ENCODE measurements at regions not wholly inside any gene's neighbourhood (a gene's known extent, or its start where the extent isn't known, plus 50 kb on each side); places are given as distances from the start of the nearest gene placed in this dataset.

GRCh38 chr4:85407546-85407945 lies 67.4 kb upstream of the ARHGAP24 start:
- DNase-seq: no peak

DNA sequence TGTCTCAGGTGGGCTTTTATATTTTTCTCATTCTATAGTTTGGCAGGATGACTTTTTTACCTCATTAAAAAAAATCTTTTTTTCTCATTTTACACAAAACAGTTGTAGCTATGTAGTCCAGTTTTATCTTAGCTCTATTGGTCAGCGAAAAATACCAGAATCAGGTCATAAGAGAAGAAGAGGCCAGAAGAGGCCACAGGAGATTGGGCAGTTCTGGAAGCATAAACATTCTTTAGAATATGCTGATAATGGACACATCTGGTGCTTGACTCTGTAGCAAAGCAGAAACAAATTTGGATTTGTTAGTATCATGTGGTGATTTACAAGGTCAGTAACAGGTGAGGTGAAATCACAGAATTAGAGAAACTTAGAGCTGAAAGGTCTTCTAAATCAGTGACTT lies 66.6 kb upstream of the ARHGAP24 start:
- DNase-seq: no peak

DNA sequence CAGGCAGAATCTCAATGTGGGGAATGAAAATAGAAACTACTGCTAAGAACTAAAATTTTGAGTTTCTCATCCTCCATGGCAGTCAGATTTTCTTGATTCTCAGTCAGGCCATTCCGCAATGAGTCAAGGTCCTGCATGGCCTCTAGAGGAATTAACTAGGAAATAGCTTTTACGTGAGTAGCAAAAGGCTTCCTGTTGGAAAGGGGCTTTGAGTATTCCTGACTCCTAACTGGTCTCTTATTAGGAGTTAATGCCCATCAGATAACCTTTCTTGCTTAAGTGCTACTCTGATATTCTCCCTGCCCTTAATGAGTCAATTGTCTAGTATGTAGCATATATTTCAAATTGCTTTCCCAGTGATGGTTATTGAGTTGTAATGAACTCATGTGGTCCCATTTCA lies 65.7 kb upstream of the ARHGAP24 start:
- DNase-seq: no peak

DNA sequence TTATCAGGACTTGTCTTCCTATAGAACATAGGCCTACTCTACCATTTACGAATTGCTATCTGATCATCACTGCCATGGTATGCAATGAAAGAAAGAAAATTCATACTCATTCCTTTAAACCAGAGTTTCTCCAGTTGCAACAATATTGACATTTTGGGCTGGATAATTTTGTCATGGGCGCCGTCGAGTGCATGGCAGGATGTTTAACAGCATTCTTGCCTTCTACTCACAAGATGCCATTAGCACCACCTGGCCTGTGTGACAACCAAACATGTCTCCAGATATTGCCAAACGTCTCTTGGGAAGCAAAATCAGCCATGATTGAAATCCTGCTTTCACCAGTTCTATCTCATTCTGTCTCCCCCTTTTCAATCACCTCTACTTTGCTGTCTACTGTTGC lies 63.6 kb upstream of the ARHGAP24 start:
- DNase-seq: no peak

GRCh38 chr4:85414972-85415371 lies 60.0 kb upstream of the ARHGAP24 start:
- DNase-seq: no peak

DNA sequence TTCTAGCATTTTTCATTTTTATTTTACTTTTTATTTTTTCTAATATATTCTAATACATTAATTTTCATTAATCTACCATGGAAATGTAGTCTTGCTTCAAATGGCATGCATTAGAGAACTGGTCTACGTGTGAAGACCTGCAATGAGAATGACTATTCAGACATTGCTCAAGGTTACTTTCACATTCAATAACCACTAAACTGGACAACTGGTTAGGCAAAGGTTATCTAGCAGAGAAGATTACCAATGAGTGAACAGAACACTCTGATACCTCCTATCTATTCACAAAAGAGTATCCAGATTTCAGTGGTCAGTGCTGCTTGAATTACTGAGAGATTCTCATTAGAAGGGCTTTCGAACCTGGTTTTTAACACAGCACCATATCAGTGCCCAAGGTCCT lies 58.9 kb upstream of the ARHGAP24 start:
- DNase-seq: no peak

- no peak for DNase-seq
These were observed 55.8 kb upstream of the ARHGAP24 start for GRCh38 chr4:85419103-85419502.

- no peak for DNase-seq
These were observed 54.1 kb upstream of the ARHGAP24 start for GRCh38 chr4:85420831-85421230.

GRCh38 chr4:85423431-85423830 lies 51.5 kb upstream of the ARHGAP24 start:
- DNase-seq: no peak

All from CD4-positive, alpha-beta T cell treated with Interleukin-4 for 4 hours (primary cell).